HUES48 (cell line): ENCODE measurements at regions not wholly inside any gene's neighbourhood (a gene's known extent, or its start where the extent isn't known, plus 50 kb on each side); places are given as distances from the start of the nearest gene placed in this dataset.

Experiments
- H3K27ac ChIP-seq: one replicate; pipeline ENCODE4 v1.7.0; 2013; ENCODE audit warnings: low read depth, low read length, inconsistent platforms
- H3K27me3 ChIP-seq: 2 replicates; pipeline ENCODE4 v1.6.1; 2013; ENCODE audit warnings: mild to moderate bottlenecking, low read length; ENCODE audit not compliant: control insufficient read depth, insufficient read depth
- H3K36me3 ChIP-seq: 2 replicates; pipeline ENCODE4 v1.6.1; 2013; ENCODE audit warnings: low read length; ENCODE audit not compliant: control insufficient read depth, insufficient read depth
- H3K4me1 ChIP-seq: 2 replicates; pipeline ENCODE4 v1.6.1; 2013; ENCODE audit warnings: mild to moderate bottlenecking, low read length; ENCODE audit not compliant: control insufficient read depth, insufficient read depth
- H3K4me3 ChIP-seq: 2 replicates; pipeline ENCODE4 v1.5.1; 2013; ENCODE audit warnings: mild to moderate bottlenecking, low read depth, low read length
- H3K9ac ChIP-seq: 2 replicates; pipeline ENCODE4 v1.6.1; 2013; ENCODE audit warnings: mild to moderate bottlenecking, low read depth, low read length, moderate library complexity
- H3K9me3 ChIP-seq: 2 replicates; pipeline ENCODE4 v1.6.1; 2013; ENCODE audit warnings: low read length; ENCODE audit not compliant: control insufficient read depth, insufficient read depth

DNA sequence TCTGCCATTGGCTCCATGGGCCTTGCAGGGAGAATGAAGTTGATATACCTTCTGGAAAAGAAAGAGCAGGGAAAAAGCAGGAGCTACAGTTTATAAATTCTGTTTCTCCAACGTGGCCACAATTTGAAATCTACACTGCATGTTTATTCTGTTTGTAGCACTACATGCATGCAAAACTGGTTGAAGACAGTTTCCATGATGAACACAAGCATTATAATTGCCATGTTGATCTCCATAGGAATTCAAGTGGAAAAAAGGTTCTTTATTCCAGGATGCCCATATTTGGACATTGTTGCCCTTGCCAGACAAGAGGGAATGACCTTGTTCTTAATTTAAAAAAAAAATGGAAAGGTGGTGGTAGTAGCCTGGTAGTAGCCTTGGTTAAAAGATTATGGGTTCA lies 69.2 kb upstream of the PALM2AKAP2 start:
- H3K36me3 ChIP-seq: no peaks in the 10 kb centered on the region
- no peak overlapping the region for H3K9ac ChIP-seq
- no peak overlapping the region for H3K4me3 ChIP-seq
- no peaks in the 10 kb centered on the region for H3K4me1 ChIP-seq
- no peak overlapping the region for H3K27ac ChIP-seq
- H3K27me3 ChIP-seq: no peaks in the 10 kb centered on the region
- no peaks in the 10 kb centered on the region for H3K9me3 ChIP-seq

DNA sequence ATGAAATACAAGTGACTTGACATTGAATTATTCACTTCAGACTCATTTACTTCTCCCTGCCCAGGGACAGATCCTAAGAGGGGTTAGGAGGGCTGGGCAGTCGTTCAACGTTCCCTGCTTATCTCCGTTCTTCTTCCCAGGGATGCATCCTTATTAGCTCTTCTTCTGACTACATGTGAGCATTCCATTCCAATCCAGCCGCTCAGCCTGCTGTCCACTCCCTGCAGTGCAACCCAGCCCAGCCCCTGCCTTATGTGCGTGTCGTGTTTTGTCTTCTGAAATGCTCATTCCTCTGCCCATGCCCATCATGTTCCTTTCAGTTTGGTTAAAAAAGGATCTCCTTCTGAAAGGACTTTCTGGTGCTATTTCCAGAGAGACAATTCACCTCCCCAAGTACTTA lies 64.7 kb upstream of the PALM2AKAP2 start:
- no peaks in the 10 kb centered on the region for H3K4me1 ChIP-seq
- no peaks in the 10 kb centered on the region for H3K27me3 ChIP-seq
- H3K4me3 ChIP-seq: no peak overlapping the region
- H3K27ac ChIP-seq: no peak overlapping the region
- H3K9ac ChIP-seq: no peak overlapping the region
- no peaks in the 10 kb centered on the region for H3K9me3 ChIP-seq
- H3K36me3 ChIP-seq: no peaks in the 10 kb centered on the region

DNA sequence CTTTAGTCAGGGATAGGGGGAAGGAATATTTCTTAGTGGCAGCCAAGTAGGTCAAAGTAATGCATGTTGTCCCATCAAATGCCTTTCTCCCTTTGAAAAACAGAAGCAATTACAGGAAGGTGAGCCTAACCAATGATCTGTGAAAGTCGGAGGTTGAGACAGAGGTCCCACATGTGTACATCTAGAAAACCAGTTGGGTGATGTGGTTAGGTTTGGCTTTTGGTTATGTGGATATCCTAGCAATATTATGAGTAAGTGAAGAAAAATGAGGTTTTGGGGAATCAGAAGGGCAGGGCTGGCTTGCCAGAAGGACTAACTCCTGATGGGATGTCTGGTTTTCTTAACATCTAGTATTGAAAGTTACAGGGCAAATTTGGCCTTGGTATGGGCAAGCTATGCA lies 63.4 kb upstream of the PALM2AKAP2 start:
- Histone ChIP-seq H3K4me1 (no peaks in the 10 kb centered on the region), H3K9me3 (no peaks in the 10 kb centered on the region), H3K36me3 (no peaks in the 10 kb centered on the region), H3K4me3 (no peak overlapping the region), H3K27me3 (no peaks in the 10 kb centered on the region), H3K9ac (no peak overlapping the region), H3K27ac (no peak overlapping the region)

GRCh38 chr9:109717342-109717741 lies 62.7 kb upstream of the PALM2AKAP2 start:
- Histone ChIP-seq H3K9ac (no peak overlapping the region), H3K27ac (no peak overlapping the region), H3K36me3 (no peaks in the 10 kb centered on the region)

GRCh38 chr9:109718861-109719260 lies 61.1 kb upstream of the PALM2AKAP2 start:
- Histone ChIP-seq H3K4me3 (no peak overlapping the region), H3K9me3 (no peaks in the 10 kb centered on the region), H3K9ac (no peak overlapping the region), H3K4me1 (no peaks in the 10 kb centered on the region), H3K27me3 (no peaks in the 10 kb centered on the region), H3K36me3 (no peaks in the 10 kb centered on the region), H3K27ac (no peak overlapping the region)

More at GRCh38 chr9:109717342-109717741, 62.7 kb upstream of the PALM2AKAP2 start:
- H3K27me3 ChIP-seq: no peaks in the 10 kb centered on the region
- no peaks in the 10 kb centered on the region for H3K9me3 ChIP-seq
- H3K4me3 ChIP-seq: no peak overlapping the region
- no peaks in the 10 kb centered on the region for H3K4me1 ChIP-seq

GRCh38 chr9:109721001-109721400 lies 59.0 kb upstream of the PALM2AKAP2 start:
- H3K27me3 ChIP-seq: no peaks in the 10 kb centered on the region
- H3K4me1 ChIP-seq: no peaks in the 10 kb centered on the region

GRCh38 chr9:109722007-109722406 lies 58.0 kb upstream of the PALM2AKAP2 start:
- no peaks in the 10 kb centered on the region for H3K4me1 ChIP-seq
- no peak overlapping the region for H3K27ac ChIP-seq
- H3K4me3 ChIP-seq: no peak overlapping the region
- H3K36me3 ChIP-seq: no peaks in the 10 kb centered on the region
- H3K9me3 ChIP-seq: no peaks in the 10 kb centered on the region
- H3K9ac ChIP-seq: no peak overlapping the region
- no peaks in the 10 kb centered on the region for H3K27me3 ChIP-seq

More at GRCh38 chr9:109721001-109721400, 59.0 kb upstream of the PALM2AKAP2 start:
- no peak overlapping the region for H3K27ac ChIP-seq
- no peak overlapping the region for H3K9ac ChIP-seq
- no peaks in the 10 kb centered on the region for H3K9me3 ChIP-seq
- H3K4me3 ChIP-seq: no peak overlapping the region
- H3K36me3 ChIP-seq: no peaks in the 10 kb centered on the region

GRCh38 chr9:109723781-109724180 lies 56.2 kb upstream of the PALM2AKAP2 start:
- H3K4me1 ChIP-seq: no peaks in the 10 kb centered on the region
- H3K9me3 ChIP-seq: no peaks in the 10 kb centered on the region
- H3K9ac ChIP-seq: no peak overlapping the region
- H3K36me3 ChIP-seq: no peaks in the 10 kb centered on the region
- H3K27me3 ChIP-seq: no peaks in the 10 kb centered on the region
- H3K4me3 ChIP-seq: no peak overlapping the region
- H3K27ac ChIP-seq: no peak overlapping the region

DNA sequence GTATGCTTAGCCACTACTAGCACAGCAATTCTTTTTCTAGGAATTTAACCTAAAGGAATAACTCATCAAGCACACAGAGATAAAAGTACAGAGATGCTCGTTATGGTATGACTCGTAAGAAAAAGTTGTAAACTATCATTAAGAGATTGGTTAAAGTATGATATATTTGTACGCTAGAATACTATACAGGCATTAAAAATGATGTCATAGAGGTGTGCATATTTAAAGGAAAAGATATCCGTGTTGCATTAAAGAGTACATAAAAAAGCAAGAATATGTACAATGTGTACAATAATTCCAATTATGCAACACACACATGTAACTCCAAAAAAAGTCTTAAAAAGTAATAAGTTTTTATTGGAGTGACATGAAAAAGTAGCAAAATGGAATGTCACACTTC lies 54.5 kb upstream of the PALM2AKAP2 start:
- Histone ChIP-seq H3K9ac (no peak overlapping the region), H3K4me1 (peaks cover 2% of the 10 kb centered on the region; the same call in 1 of the 2 replicates), H3K9me3 (no peaks in the 10 kb centered on the region), H3K27me3 (no peaks in the 10 kb centered on the region), H3K4me3 (no peak overlapping the region), H3K36me3 (no peaks in the 10 kb centered on the region), H3K27ac (no peak overlapping the region)

DNA sequence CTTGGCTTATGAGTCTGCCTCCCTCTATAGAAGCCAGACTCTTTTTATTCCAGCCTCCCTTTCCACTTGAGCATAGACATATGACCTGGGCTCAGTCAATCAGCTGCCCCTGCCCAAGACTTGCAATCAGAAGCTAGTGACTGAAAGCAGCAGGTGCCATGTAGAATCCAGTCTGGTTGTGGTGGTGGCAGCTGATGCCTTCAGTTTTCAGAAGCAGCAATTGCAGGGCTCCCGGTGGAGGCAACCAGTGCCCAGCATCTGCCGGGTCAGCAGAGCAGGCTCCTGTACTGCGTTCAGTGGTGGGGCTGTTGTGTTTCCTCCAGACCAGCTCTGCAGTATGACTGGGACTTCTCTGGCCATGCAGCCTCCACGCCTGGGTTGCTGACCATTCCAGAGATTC lies 53.9 kb upstream of the PALM2AKAP2 start:
- peaks cover 8% of the 10 kb centered on the region; the same call in 1 of the 2 replicates for H3K4me1 ChIP-seq
- no peak overlapping the region for H3K27ac ChIP-seq
- H3K36me3 ChIP-seq: no peaks in the 10 kb centered on the region
- H3K9me3 ChIP-seq: no peaks in the 10 kb centered on the region
- no peak overlapping the region for H3K4me3 ChIP-seq
- no peak overlapping the region for H3K9ac ChIP-seq
- H3K27me3 ChIP-seq: no peaks in the 10 kb centered on the region

DNA sequence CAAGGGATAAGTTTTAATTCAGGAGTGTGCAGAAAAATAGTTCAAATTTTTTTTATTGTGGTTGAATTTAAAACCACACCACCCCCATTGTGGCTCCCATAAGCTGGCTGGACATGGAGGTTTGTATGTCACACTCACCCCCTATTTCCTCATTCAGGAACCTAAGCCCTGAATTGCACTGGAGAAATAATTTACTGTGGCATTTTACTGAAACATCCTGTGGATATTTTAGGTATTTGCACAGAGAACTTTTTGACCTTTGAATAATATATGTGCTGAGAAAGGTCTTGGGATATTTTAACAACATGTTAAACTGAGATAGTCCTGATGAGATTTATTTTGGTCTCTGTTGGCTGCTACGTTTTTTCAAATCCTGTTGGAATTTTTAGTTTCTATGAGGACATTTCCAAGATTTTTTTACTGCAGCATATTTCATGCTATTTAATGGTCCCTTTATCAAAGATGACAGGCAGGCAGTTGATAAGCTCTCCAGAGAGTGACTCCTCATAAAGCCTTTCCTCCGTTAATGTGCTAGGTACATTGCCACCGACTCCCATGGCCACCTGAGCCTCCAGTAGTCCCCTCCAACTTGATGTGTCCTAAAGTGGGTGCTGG lies 51.2 kb upstream of the PALM2AKAP2 start:
- Histone ChIP-seq H3K27ac (no peak overlapping the region), H3K9ac (no peak overlapping the region), H3K9me3 (no peaks in the 10 kb centered on the region), H3K27me3 (no peaks in the 10 kb centered on the region), H3K4me1 (peaks cover 8% of the 10 kb centered on the region; the same call in 1 of the 2 replicates), H3K36me3 (no peaks in the 10 kb centered on the region), H3K4me3 (no peak overlapping the region)
